ENCODE measurements at regions not wholly inside any gene's neighbourhood (a gene's known extent, or its start where the extent isn't known, plus 50 kb on each side); places are given as distances from the start of the nearest gene placed in this dataset.

DNA sequence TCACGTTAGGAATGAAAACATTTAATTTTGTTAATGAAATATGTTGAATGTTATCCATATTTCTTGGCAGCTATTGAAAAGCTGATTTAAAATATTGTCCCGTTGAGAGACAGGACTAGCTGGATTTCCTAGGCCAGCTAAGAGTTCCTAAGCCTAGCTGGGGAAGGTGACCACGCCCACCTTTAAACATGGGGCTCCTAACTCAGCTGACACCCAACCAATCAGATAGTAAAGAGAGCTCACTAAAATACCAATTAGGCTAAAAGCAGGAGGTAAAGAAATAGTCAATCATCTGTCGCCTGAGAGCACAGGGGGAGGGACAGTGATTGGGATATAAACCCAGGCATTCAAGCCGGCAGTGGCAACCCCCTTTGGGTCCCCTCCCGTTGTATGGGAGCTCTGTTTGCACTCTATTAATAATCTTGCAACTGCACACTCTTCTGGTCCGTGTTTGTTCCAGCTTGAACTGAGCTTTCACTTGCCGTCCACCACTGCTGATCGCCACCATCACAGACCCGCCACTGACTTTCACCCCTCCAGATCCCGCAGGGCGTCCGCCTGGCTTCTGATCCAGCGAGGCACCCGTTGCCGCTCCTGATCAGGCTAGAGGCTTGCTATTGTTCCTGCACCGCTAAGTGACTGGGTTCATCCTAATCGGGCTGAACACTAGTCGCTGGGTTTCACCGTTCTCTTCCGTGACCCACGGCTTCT, 308.9 kb downstream of the GLUD2 start:
- DNase-seq (ENCODE audit: low read depth in 1 of 2, low spot score in 1 of 2) (no peak), ATAC-seq (no peak), FAIRE-seq (no peak)
- ChIA-PET POLR2A (no interaction called here), CTCF (no interaction called here)
- Histone ChIP-seq H3K27ac (no peak overlapping the region), H3K4me2 (no peak overlapping the region), H3K4me3 (no peak overlapping the region), H3K4me1 (no peaks in the 10 kb centered on the region), H3K9me3 (no peaks in the 10 kb centered on the region)
- WGBS (ENCODE audit: missing lambda C conversion rate): 29% methylated on average over 16 of the region's 22 CpGs
- TF ChIP-seq NFE2L2 (conservative IDR thresholded peaks at IDR 0.05; ENCODE audit: low read length) (no peak), NPAS2 (CRISPR knock-in tag; IDR thresholded peaks at IDR 0.05; ENCODE audit: borderline replicate concordance) (no peak), CBX8 (IDR thresholded peaks at IDR 0.05) (no peak), NR3C1 (IDR thresholded peaks at IDR 0.05) (no peak), HMGXB4 (CRISPR knock-in tag; IDR thresholded peaks at IDR 0.05; ENCODE audit: borderline replicate concordance) (no peak), HOXB5 (CRISPR knock-in tag; IDR thresholded peaks at IDR 0.05) (no peak), RCOR1 (IDR thresholded peaks at IDR 0.05; ENCODE audit: low read depth, low read length) (no peak), REST (IDR thresholded peaks at IDR 0.05) (no peak), FOXS1 (CRISPR knock-in tag; IDR thresholded peaks at IDR 0.05) (no peak)

- ChIA-PET POLR2A (no interaction called here), CTCF (no interaction called here)
- no peak for TF ChIP-seq E2F6 (IDR thresholded peaks at IDR 0.05; ENCODE audit: borderline replicate concordance, low read depth)
- TF ChIP-seq POLR2AphosphoS2 (conservative IDR thresholded peaks at IDR 0.05; ENCODE audit: low read length): no peak
- TF ChIP-seq POLR2A (IDR thresholded peaks at IDR 0.05; ENCODE audit: low read length): no peak
- TF ChIP-seq USF2 (IDR thresholded peaks at IDR 0.05): no peak
- no peak for TF ChIP-seq ZC3H11A (IDR thresholded peaks at IDR 0.05)
- no peak for TF ChIP-seq HDAC2 (IDR thresholded peaks at IDR 0.05)
- TF ChIP-seq ZFP36 (IDR thresholded peaks at IDR 0.05; ENCODE audit: borderline replicate concordance, partially characterized antibody): no peak
- TF ChIP-seq EHMT2 (IDR thresholded peaks at IDR 0.05; ENCODE audit: low read depth): no peak
- TF ChIP-seq HOXB5 (CRISPR knock-in tag; IDR thresholded peaks at IDR 0.05): no peak
- TF ChIP-seq TFCP2L1 (CRISPR knock-in tag; IDR thresholded peaks at IDR 0.05): no peak
- Histone ChIP-seq H3K4me2 (no peak overlapping the region), H3K27ac (no peak overlapping the region), H3K4me3 (no peak overlapping the region), H3K9me3 (no peaks in the 10 kb centered on the region), H3K4me1 (no peaks in the 10 kb centered on the region)
- DNase-seq (ENCODE audit: low read depth in 1 of 2, low spot score in 1 of 2) (no peak), FAIRE-seq (no peak), ATAC-seq (no peak)
- WGBS (ENCODE audit: missing lambda C conversion rate): 54% methylated on average over 6 of the region's 6 CpGs
Observed at GRCh38 chrX:121356850-121357171, 309.4 kb downstream of the GLUD2 start.
